ENCODE measurements at regions not wholly inside any gene's neighbourhood (a gene's known extent, or its start where the extent isn't known, plus 50 kb on each side); places are given as distances from the start of the nearest gene placed in this dataset.

- TF ChIP-seq CTCF (IDR thresholded peaks at IDR 0.05) (no peak), POLR2A (IDR thresholded peaks at IDR 0.05) (no peak)
These were observed 234.8 kb downstream of the FOXD2 start for GRCh38 chr1:47672622-47673021.

All from Peyer's patch (tissue), 4 donors.